Upper lobe of left lung (tissue), 4 donors: ENCODE measurements at regions not wholly inside any gene's neighbourhood (a gene's known extent, or its start where the extent isn't known, plus 50 kb on each side); places are given as distances from the start of the nearest gene placed in this dataset.

Experiments
- POLR2A ChIP-seq, 4 donors: fragments of 450-650 bp; IDR thresholded peaks; one replicate each; pipeline ENCODE4 v1.5.1; 2016 to 2017; ENCODE audit warnings: antibody characterized with exemption in 4 of 4, mild to moderate bottlenecking in 2 of 4
- TF ChIP-seq, protein P1 (sequence below), 6 experiments: fragments of 450-650 bp in 4 of 6; fragments of 200-600 bp in 2 of 6; sonication (generic) in 2 of 6; IDR thresholded peaks; one replicate each; pipeline ENCODE4 v1.5.1; 2016 to 2019; ENCODE audit warnings: antibody characterized with exemption in 6 of 6

DNA sequence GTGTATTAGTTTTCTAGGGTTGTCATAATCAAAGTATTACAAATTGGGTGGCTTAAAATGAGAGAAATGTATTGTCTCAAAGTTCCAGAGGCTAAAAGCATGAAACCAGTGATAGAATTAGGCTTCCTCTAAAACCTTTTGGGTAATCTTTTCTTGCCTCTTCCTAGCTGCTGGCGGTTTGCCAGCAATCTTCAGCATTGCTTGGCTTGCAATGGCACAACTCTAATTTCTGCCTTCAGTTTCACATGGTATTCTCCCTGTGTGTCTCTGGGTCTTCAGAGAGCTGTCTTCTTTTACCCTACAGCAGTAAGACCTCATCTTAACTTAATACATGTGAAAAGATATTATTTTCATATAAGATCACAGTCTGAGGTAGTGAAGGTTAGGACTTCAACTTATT is 479.1 kb upstream of the GJE1 start:
- TF ChIP-seq, protein P1, sequence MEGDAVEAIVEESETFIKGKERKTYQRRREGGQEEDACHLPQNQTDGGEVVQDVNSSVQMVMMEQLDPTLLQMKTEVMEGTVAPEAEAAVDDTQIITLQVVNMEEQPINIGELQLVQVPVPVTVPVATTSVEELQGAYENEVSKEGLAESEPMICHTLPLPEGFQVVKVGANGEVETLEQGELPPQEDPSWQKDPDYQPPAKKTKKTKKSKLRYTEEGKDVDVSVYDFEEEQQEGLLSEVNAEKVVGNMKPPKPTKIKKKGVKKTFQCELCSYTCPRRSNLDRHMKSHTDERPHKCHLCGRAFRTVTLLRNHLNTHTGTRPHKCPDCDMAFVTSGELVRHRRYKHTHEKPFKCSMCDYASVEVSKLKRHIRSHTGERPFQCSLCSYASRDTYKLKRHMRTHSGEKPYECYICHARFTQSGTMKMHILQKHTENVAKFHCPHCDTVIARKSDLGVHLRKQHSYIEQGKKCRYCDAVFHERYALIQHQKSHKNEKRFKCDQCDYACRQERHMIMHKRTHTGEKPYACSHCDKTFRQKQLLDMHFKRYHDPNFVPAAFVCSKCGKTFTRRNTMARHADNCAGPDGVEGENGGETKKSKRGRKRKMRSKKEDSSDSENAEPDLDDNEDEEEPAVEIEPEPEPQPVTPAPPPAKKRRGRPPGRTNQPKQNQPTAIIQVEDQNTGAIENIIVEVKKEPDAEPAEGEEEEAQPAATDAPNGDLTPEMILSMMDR (IDR thresholded peaks at IDR 0.05) = no peak
- no peak for TF ChIP-seq POLR2A (IDR thresholded peaks at IDR 0.05)
